ENCODE measurements at regions not wholly inside any gene's neighbourhood (a gene's known extent, or its start where the extent isn't known, plus 50 kb on each side); places are given as distances from the start of the nearest gene placed in this dataset.

- no peak for DNase-seq
These were observed 173.5 kb downstream of the C5orf15 start for GRCh38 chr5:133794771-133795415.

- no peak for DNase-seq
These were observed 174.5 kb downstream of the C5orf15 start for GRCh38 chr5:133793756-133794465.

- DNase-seq: no peak
These were observed 175.8 kb downstream of the C5orf15 start for GRCh38 chr5:133792655-133793054.

- no peak for DNase-seq
These were observed 176.4 kb downstream of the C5orf15 start for GRCh38 chr5:133792024-133792423.

- DNase-seq: no peak
These were observed 177.5 kb downstream of the C5orf15 start for GRCh38 chr5:133790898-133791297.

GRCh38 chr5:133789428-133789827 lies 177.1 kb upstream of the FSTL4 start:
- no peak for DNase-seq

- no peak for DNase-seq
These were observed 175.8 kb upstream of the FSTL4 start for GRCh38 chr5:133788121-133788520.

GRCh38 chr5:133786420-133786819 lies 174.1 kb upstream of the FSTL4 start:
- DNase-seq: no peak

GRCh38 chr5:133785182-133785581 lies 172.8 kb upstream of the FSTL4 start:
- DNase-seq: no peak

GRCh38 chr5:133783481-133783880 lies 171.1 kb upstream of the FSTL4 start:
- no peak for DNase-seq

GRCh38 chr5:133782736-133783135 lies 170.4 kb upstream of the FSTL4 start:
- DNase-seq: no peak

- no peak for DNase-seq
These were observed 169.3 kb upstream of the FSTL4 start for GRCh38 chr5:133781436-133782225.

- DNase-seq: no peak
These were observed 168.4 kb upstream of the FSTL4 start for GRCh38 chr5:133780619-133781280.

GRCh38 chr5:133779828-133780475 lies 167.6 kb upstream of the FSTL4 start:
- DNase-seq: no peak

- no peak for DNase-seq
These were observed 166.3 kb upstream of the FSTL4 start for GRCh38 chr5:133778636-133779035.

GRCh38 chr5:133777951-133778350 lies 165.6 kb upstream of the FSTL4 start:
- no peak for DNase-seq

- DNase-seq: no peak
These were observed 163.4 kb upstream of the FSTL4 start for GRCh38 chr5:133775584-133776304.

GRCh38 chr5:133773247-133774202 lies 161.2 kb upstream of the FSTL4 start:
- no peak for DNase-seq

- DNase-seq: no peak
These were observed 157.5 kb upstream of the FSTL4 start for GRCh38 chr5:133769842-133770241.

GRCh38 chr5:133763744-133764143 lies 151.4 kb upstream of the FSTL4 start:
- DNase-seq: no peak

GRCh38 chr5:133761632-133762031 lies 149.3 kb upstream of the FSTL4 start:
- DNase-seq: no peak
